H1 (cell line): ENCODE measurements at regions not wholly inside any gene's neighbourhood (a gene's known extent, or its start where the extent isn't known, plus 50 kb on each side); places are given as distances from the start of the nearest gene placed in this dataset.
"Not testable (repeated sequence)": the region's sequence is repeated elsewhere in the genome, so short reads cannot be mapped to it uniquely, and the experiment has no call there.

Experiments used
- CTCF ChIA-PET: fragments of 300-600 bp; sonication (Branson Sonifier 250); formaldehyde crosslinking; loops from one replicate; lab custom pipeline; 2021; ENCODE audit not compliant: partially characterized antibody; lab: Charles Lee
- POLR2A ChIA-PET: fragments of 300-600 bp; sonication (Branson Sonifier 250); formaldehyde crosslinking; loops from one replicate; lab custom pipeline; 2021; ENCODE audit warnings: inconsistent platforms; ENCODE audit not compliant: partially characterized antibody; lab: Charles Lee
- DNase-seq, 2 experiments: peaks; one replicate each; pipeline versions ENCODE4 v3.0.0 to v3.0.0-alpha.2; 2010 to 2022; ENCODE audit warnings: low spot score in 2 of 2, low read depth in 1 of 2, mixed read lengths in 1 of 2
- FAIRE-seq: peaks from 2 replicates; lab custom pipeline; 2011; peaks lifted over from hg19 to GRCh38; lab: Jason Lieb, UNC
- H2AFZ ChIP-seq: 2 replicates; pipeline ENCODE4 v1.8.1; 2012; ENCODE audit warnings: low read length, inconsistent platforms
- H2AK5ac ChIP-seq: 2 replicates; pipeline ENCODE4 v1.6.1; 2013; ENCODE audit warnings: low read depth, low read length
- H2BK120ac ChIP-seq: replicated peaks from 2 replicates; pipeline ENCODE3; 2013; ENCODE audit warnings: low read depth, low read length, inconsistent platforms
- H2BK12ac ChIP-seq: 2 replicates; pipeline ENCODE4 v1.6.1; 2013; ENCODE audit warnings: low read depth, low read length
- H2BK15ac ChIP-seq: 2 replicates; pipeline ENCODE4 v1.6.1; 2013; ENCODE audit warnings: low read length
- H2BK20ac ChIP-seq: 2 replicates; pipeline ENCODE4 v1.6.1; 2013; ENCODE audit warnings: low read length
- H2BK5ac ChIP-seq: 2 replicates; pipeline ENCODE4 v1.6.1; 2013; ENCODE audit warnings: low read depth, low read length
- H3K14ac ChIP-seq: 2 replicates; pipeline ENCODE4 v1.6.1; 2013; ENCODE audit warnings: inconsistent platforms; ENCODE audit not compliant: insufficient read length
- H3K18ac ChIP-seq: 2 replicates; pipeline ENCODE4 v1.6.1; 2013; ENCODE audit warnings: low read length; ENCODE audit errors: extremely low read depth
- H3K23ac ChIP-seq: 2 replicates; pipeline ENCODE4 v1.6.1; 2013; ENCODE audit warnings: inconsistent platforms; ENCODE audit not compliant: insufficient read length
- H3K23me2 ChIP-seq: 2 replicates; pipeline ENCODE4 v1.6.1; 2013; ENCODE audit warnings: low read depth, low read length
- H3K27ac ChIP-seq: 2 replicates; pipeline ENCODE4 v1.6.1; 2011; ENCODE audit warnings: low read depth, low read length, inconsistent platforms
- H3K27me3 ChIP-seq, 4 experiments: replicated peaks in 1 of 4; 1 replicate in 1 of 4; 2 replicates in 3 of 4; pipeline versions ENCODE4 v1.6.1 to v1.8.1; 2011 to 2013; ENCODE audit warnings: low read length in 3 of 4, mild to moderate bottlenecking in 3 of 4, inconsistent platforms in 2 of 4, mixed read lengths in 2 of 4, moderate library complexity in 1 of 4; ENCODE audit not compliant: control insufficient read depth in 3 of 4, insufficient read depth in 3 of 4; ENCODE audit errors: extremely low read depth in 1 of 4
- H3K36me3 ChIP-seq, 4 experiments: 2 replicates each; pipeline versions ENCODE4 v1.6.1 to v1.8.1; 2011 to 2013; ENCODE audit warnings: mild to moderate bottlenecking in 4 of 4, low read length in 3 of 4, moderate library complexity in 2 of 4, control low read depth in 1 of 4, inconsistent platforms in 1 of 4; ENCODE audit not compliant: insufficient read depth in 4 of 4, control insufficient read depth in 2 of 4
- H3K4ac ChIP-seq: replicated peaks from 2 replicates; pipeline ENCODE3; 2013; ENCODE audit warnings: low read length, low read depth, mixed read lengths, inconsistent platforms; ENCODE audit not compliant: insufficient read length
- H3K4me1 ChIP-seq, 4 experiments: replicated peaks in 1 of 4; 1 replicate in 1 of 4; 2 replicates in 3 of 4; pipeline versions ENCODE4 v1.6.1 to v1.8.1; 2011 to 2013; ENCODE audit warnings: low read length in 3 of 4, inconsistent platforms in 2 of 4, mixed read lengths in 1 of 4; ENCODE audit not compliant: insufficient read depth in 4 of 4, control insufficient read depth in 3 of 4
- H3K4me2 ChIP-seq, 2 experiments: 2 replicates each; pipeline versions ENCODE4 v1.6.1 to v1.8.1; 2011 to 2013; ENCODE audit warnings: low read depth in 2 of 2, low read length in 2 of 2, control low read depth in 1 of 2, inconsistent platforms in 1 of 2, mild to moderate bottlenecking in 1 of 2; ENCODE audit not compliant: insufficient read depth in 1 of 2
- H3K4me3 ChIP-seq, 4 experiments: fragments of 200-600, 300-600 bp in 1 of 4; sonication (generic), shearing (Covaris generic), sonication (Bioruptor Twin) in 1 of 4; 2 replicates each; pipeline versions ENCODE4 v1.5.1 to v1.8.1; 2011 to 2016; ENCODE audit warnings: low read length in 4 of 4, low read depth in 3 of 4, control low read depth in 2 of 4, inconsistent platforms in 2 of 4, mild to moderate bottlenecking in 2 of 4, mixed read lengths in 1 of 4, moderate library complexity in 1 of 4; ENCODE audit not compliant: insufficient read depth in 2 of 4; ENCODE audit errors: extremely low read depth in 1 of 4
- H3K56ac ChIP-seq: replicated peaks from 2 replicates; pipeline ENCODE3; 2013; ENCODE audit warnings: low read depth, mild to moderate bottlenecking, mixed read lengths, low read length, inconsistent platforms; ENCODE audit not compliant: insufficient read length
- H3K79me1 ChIP-seq: 2 replicates; pipeline ENCODE4 v1.6.1; 2013; ENCODE audit warnings: low read depth, low read length, control low read depth
- H3K79me2 ChIP-seq, 2 experiments: 2 replicates each; pipeline versions ENCODE4 v1.6.1 to v1.8.1; 2012 to 2013; ENCODE audit warnings: low read length in 2 of 2, mild to moderate bottlenecking in 2 of 2, inconsistent platforms in 1 of 2; ENCODE audit not compliant: insufficient read depth in 2 of 2, control insufficient read depth in 1 of 2
- H3K9ac ChIP-seq, 4 experiments: replicated peaks in 1 of 4; 1 replicate in 1 of 4; 2 replicates in 3 of 4; pipeline versions ENCODE4 v1.6.1 to v1.8.1; 2011 to 2013; ENCODE audit warnings: low read depth in 3 of 4, low read length in 3 of 4, control low read depth in 2 of 4, mild to moderate bottlenecking in 2 of 4, moderate library complexity in 2 of 4, inconsistent platforms in 1 of 4; ENCODE audit errors: extremely low read depth in 1 of 4
- H3K9me3 ChIP-seq, 2 experiments: 2 replicates each; pipeline versions ENCODE4 v1.6.1 to v1.8.1; 2012 to 2013; ENCODE audit warnings: mild to moderate bottlenecking in 2 of 2, moderate library complexity in 2 of 2, control low read depth in 1 of 2, inconsistent platforms in 1 of 2, low read depth in 1 of 2, low read length in 1 of 2, mixed read lengths in 1 of 2; ENCODE audit not compliant: insufficient read depth in 2 of 2
- H4K20me1 ChIP-seq, 2 experiments: replicated peaks in 1 of 2; 2 replicates each; pipeline versions ENCODE3 to v1.8.1; 2011 to 2013; ENCODE audit warnings: inconsistent platforms in 2 of 2, low read length in 2 of 2, mild to moderate bottlenecking in 1 of 2; ENCODE audit not compliant: insufficient read depth in 2 of 2, control insufficient read depth in 1 of 2
- H4K5ac ChIP-seq: 2 replicates; pipeline ENCODE4 v1.6.1; 2013; ENCODE audit warnings: low read length, low read depth, mixed read lengths, inconsistent platforms; ENCODE audit not compliant: insufficient read length
- H4K8ac ChIP-seq: 2 replicates; pipeline ENCODE4 v1.8.0; 2013; ENCODE audit warnings: mild to moderate bottlenecking, moderate library complexity, low read length, inconsistent platforms; ENCODE audit not compliant: insufficient read depth; ENCODE audit errors: extremely low read depth
- H4K91ac ChIP-seq: replicated peaks from 2 replicates; pipeline ENCODE3; 2013; ENCODE audit warnings: low read length, mixed read lengths, inconsistent platforms; ENCODE audit not compliant: insufficient read length
- WGBS, 2 experiments: shearing (Covaris generic) in 1 of 2; methylation state at CpG; one replicate each; pipeline versions ENCODE4 v1.1.6 to v1.1.7; 2013 to 2015; ENCODE audit warnings: low lambda C conversion rate in 2 of 2, mixed read lengths in 2 of 2, inconsistent platforms in 1 of 2, low coverage in 1 of 2, missing lambda C conversion rate in 1 of 2; ENCODE audit not compliant: insufficient replicate concordance in 2 of 2, insufficient coverage in 1 of 2, insufficient read length in 1 of 2; ENCODE audit errors: extremely low coverage in 1 of 2, missing lambda C conversion rate in 1 of 2; 5-methylcytosine and 5-hydroxymethylcytosine counted together

GRCh38 chr13:50139435-50139934 lies 124.2 kb downstream of the KCNRG start:
- H3K14ac ChIP-seq, H3K56ac ChIP-seq, H4K8ac ChIP-seq, H2BK20ac ChIP-seq, H3K23me2 ChIP-seq, H3K27ac ChIP-seq, H2BK15ac ChIP-seq, H3K4me2 ChIP-seq, H4K5ac ChIP-seq, DNase-seq, H2BK12ac ChIP-seq, H2BK5ac ChIP-seq, H3K9ac ChIP-seq, H3K18ac ChIP-seq, FAIRE-seq, H2AFZ ChIP-seq, POLR2A ChIA-PET, H4K91ac ChIP-seq, H3K4ac ChIP-seq, H3K9me3 ChIP-seq, H2AK5ac ChIP-seq, H3K79me2 ChIP-seq, H3K79me1 ChIP-seq, H4K20me1 ChIP-seq, H3K4me1 ChIP-seq, H3K4me3 ChIP-seq, CTCF ChIA-PET, H2BK120ac ChIP-seq, H3K23ac ChIP-seq, H3K36me3 ChIP-seq: not testable (repeated sequence)
- peaks cover 4 to 13% (median 7%) of the 10 kb centered on the region in 4 experiments for H3K27me3 ChIP-seq
- WGBS, 2 experiments = 87% methylated on average over 4 of the region's 4 CpGs; no CpG with 5 or more reads in 1 of the 2 experiments
